ENCODE measurements at regions not wholly inside any gene's neighbourhood (a gene's known extent, or its start where the extent isn't known, plus 50 kb on each side); places are given as distances from the start of the nearest gene placed in this dataset.

DNA sequence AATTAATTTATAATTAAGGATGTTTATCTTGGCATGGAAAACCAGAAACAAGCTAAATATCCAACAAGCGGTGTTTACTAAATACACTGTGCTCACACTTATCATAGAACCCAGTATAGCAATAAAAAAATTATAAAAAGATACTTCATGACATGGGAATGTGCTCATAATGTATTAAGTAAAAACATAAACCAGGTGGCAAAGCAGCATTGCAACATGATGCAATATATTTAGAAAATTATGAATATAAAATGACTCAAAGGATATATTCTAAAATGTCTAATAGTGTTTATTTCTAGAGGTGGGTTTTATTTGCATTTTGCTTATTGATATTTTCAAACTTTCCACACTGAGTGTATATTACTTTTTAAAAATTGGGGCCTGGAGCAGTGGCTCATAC is 84.4 kb upstream of the ATL2 start:
- TF ChIP-seq, protein P1, sequence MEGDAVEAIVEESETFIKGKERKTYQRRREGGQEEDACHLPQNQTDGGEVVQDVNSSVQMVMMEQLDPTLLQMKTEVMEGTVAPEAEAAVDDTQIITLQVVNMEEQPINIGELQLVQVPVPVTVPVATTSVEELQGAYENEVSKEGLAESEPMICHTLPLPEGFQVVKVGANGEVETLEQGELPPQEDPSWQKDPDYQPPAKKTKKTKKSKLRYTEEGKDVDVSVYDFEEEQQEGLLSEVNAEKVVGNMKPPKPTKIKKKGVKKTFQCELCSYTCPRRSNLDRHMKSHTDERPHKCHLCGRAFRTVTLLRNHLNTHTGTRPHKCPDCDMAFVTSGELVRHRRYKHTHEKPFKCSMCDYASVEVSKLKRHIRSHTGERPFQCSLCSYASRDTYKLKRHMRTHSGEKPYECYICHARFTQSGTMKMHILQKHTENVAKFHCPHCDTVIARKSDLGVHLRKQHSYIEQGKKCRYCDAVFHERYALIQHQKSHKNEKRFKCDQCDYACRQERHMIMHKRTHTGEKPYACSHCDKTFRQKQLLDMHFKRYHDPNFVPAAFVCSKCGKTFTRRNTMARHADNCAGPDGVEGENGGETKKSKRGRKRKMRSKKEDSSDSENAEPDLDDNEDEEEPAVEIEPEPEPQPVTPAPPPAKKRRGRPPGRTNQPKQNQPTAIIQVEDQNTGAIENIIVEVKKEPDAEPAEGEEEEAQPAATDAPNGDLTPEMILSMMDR (IDR thresholded peaks at IDR 0.05; ENCODE audit: low read depth, low read length) = no peak
- no peak for TF ChIP-seq EZH2phosphoT487 (IDR thresholded peaks at IDR 0.05; ENCODE audit: low read depth)

Data from OCI-LY3 (cell line).